Natural killer cell (primary cell): ENCODE measurements at regions not wholly inside any gene's neighbourhood (a gene's known extent, or its start where the extent isn't known, plus 50 kb on each side); places are given as distances from the start of the nearest gene placed in this dataset.
"Not testable (repeated sequence)": the region's sequence is repeated elsewhere in the genome, so short reads cannot be mapped to it uniquely, and the experiment has no call there.

Source experiments
- ATAC-seq, 3 donors: fragments of 150-1000 bp in 2 of 3; fragments of 200-7000 bp in 1 of 3; cut with Tn5 transposase; 1 replicate in 1 of 3; 2 replicates in 2 of 3; pipeline ENCODE4 v1.10.0; 2021; ENCODE audit warnings: mild to moderate bottlenecking in 2 of 3, moderate library complexity in 2 of 3
- DNase-seq, 2 donors: peaks; one replicate each; pipeline versions ENCODE4 v3.0.0 to v3.0.0-alpha.2; 2013 to 2021; ENCODE audit warnings: mixed read lengths in 1 of 2
- H3K27ac ChIP-seq: one replicate; pipeline ENCODE4 v1.5.1; 2013; ENCODE audit warnings: mild to moderate bottlenecking, low read length
- H3K27me3 ChIP-seq: one replicate; pipeline ENCODE4 v1.6.1; 2013; ENCODE audit warnings: low read length; ENCODE audit not compliant: control insufficient read depth, insufficient read depth
- H3K36me3 ChIP-seq: one replicate; pipeline ENCODE4 v1.6.1; 2013; ENCODE audit warnings: low read length; ENCODE audit not compliant: control insufficient read depth, insufficient read depth
- H3K4me1 ChIP-seq: one replicate; pipeline ENCODE4 v1.6.1; 2013; ENCODE audit warnings: low read length; ENCODE audit not compliant: control insufficient read depth, insufficient read depth
- H3K4me3 ChIP-seq: one replicate; pipeline ENCODE4 v1.5.1; 2013; ENCODE audit warnings: low read length
- H3K9me3 ChIP-seq: one replicate; pipeline ENCODE4 v1.6.1; 2013; ENCODE audit warnings: low read length; ENCODE audit not compliant: control insufficient read depth, insufficient read depth
- H3K27ac Mint-ChIP-seq, 2 donors: one replicate each; pipeline ENCODE4 v1.8.0; 2022; ENCODE audit warnings: mild to moderate bottlenecking in 2 of 2, mixed read lengths in 2 of 2, moderate library complexity in 1 of 2
- H3K27me3 Mint-ChIP-seq, 2 donors: one replicate each; pipeline ENCODE4 v1.8.0; 2022; ENCODE audit warnings: low read depth in 2 of 2, mixed read lengths in 2 of 2
- H3K36me3 Mint-ChIP-seq: one replicate; pipeline ENCODE4 v1.8.0; 2022; ENCODE audit warnings: mixed read lengths
- H3K4me1 Mint-ChIP-seq, 2 donors: one replicate each; pipeline ENCODE4 v1.8.0; 2022; ENCODE audit warnings: mixed read lengths in 2 of 2
- H3K4me3 Mint-ChIP-seq: one replicate; pipeline ENCODE4 v1.8.0; 2022; ENCODE audit warnings: mild to moderate bottlenecking, moderate library complexity, mixed read lengths
- H3K9me3 Mint-ChIP-seq, 2 donors: one replicate each; pipeline ENCODE4 v1.8.0; 2022; ENCODE audit warnings: mixed read lengths in 2 of 2
- CTCF ChIP-seq: fragments of 200-600 bp; IDR thresholded peaks from one replicate; pipeline ENCODE4 v1.8.0; 2022; ENCODE audit warnings: antibody characterized with exemption
- WGBS: methylation state at CpG from one replicate; pipeline ENCODE4 v1.1.7; 2013; ENCODE audit warnings: missing lambda C conversion rate; ENCODE audit not compliant: insufficient coverage; 5-methylcytosine and 5-hydroxymethylcytosine counted together
- intact Hi-C: fragments of 100-400 bp; cut with micrococcal nuclease; formaldehyde crosslinking; loops from one replicate; pipeline ENCODE4 v1.14.2; 2022

GRCh38 chr5:18003312-18003711, 369.1 kb downstream of the TAF11L14 start:
- Mint-ChIP-seq H3K27ac (no peak overlapping the region), H3K36me3 (no peaks in the 10 kb centered on the region), H3K4me1 (no peaks in the 10 kb centered on the region), H3K9me3 (peaks cover 7 to 25% of the 10 kb centered on the region in 2 donors), H3K4me3 (no peak overlapping the region), H3K27me3 (no peaks in the 10 kb centered on the region)
- no peaks in the 10 kb centered on the region for H3K9me3 ChIP-seq
- no peak for ATAC-seq
- H3K4me3 ChIP-seq, result no peak overlapping the region
- no peak overlapping the region for H3K27ac ChIP-seq
- H3K4me1 ChIP-seq, result no peaks in the 10 kb centered on the region
- TF ChIP-seq CTCF, result no peak
- DNase-seq, result no peak
- intact Hi-C loops, result no loop called here
- H3K36me3 ChIP-seq, result no peaks in the 10 kb centered on the region
- H3K27me3 ChIP-seq, result no peaks in the 10 kb centered on the region

DNA sequence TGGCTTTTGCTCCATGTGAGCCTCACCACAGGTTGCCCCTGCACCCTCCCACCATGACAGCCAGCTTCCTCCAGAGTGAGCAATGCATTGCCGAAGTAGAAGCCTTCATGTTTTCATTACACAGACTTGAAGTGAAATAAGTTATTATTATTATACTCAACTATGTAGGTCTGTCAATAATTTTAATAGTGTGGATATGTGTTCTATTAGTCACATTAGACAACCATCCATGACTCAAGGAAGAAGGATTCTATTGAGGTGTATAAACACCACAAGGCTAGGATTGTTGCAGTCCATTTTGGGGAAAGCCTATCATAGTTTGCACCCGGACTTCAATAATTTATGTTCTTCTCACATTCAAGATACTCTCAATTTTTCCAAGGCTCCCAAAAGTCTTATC, 369.5 kb downstream of the TAF11L14 start:
- TF ChIP-seq CTCF, result no peak
- Histone ChIP-seq H3K9me3 (no peaks in the 10 kb centered on the region), H3K4me1 (no peaks in the 10 kb centered on the region), H3K27ac (no peak overlapping the region), H3K4me3 (no peak overlapping the region), H3K27me3 (no peaks in the 10 kb centered on the region), H3K36me3 (no peaks in the 10 kb centered on the region)
- no peaks in the 10 kb centered on the region for H3K4me1 Mint-ChIP-seq
- ATAC-seq (no peak), DNase-seq (no peak)
- intact Hi-C loops, result no loop called here
- no peak overlapping the region for H3K4me3 Mint-ChIP-seq
- no peak overlapping the region for H3K27ac Mint-ChIP-seq
- H3K27me3 Mint-ChIP-seq, result no peaks in the 10 kb centered on the region
- WGBS, result 90% methylated on average over 1 of the region's 2 CpGs
- no peaks in the 10 kb centered on the region for H3K36me3 Mint-ChIP-seq
- H3K9me3 Mint-ChIP-seq, result peaks cover 7 to 24% of the 10 kb centered on the region in 2 donors

DNA sequence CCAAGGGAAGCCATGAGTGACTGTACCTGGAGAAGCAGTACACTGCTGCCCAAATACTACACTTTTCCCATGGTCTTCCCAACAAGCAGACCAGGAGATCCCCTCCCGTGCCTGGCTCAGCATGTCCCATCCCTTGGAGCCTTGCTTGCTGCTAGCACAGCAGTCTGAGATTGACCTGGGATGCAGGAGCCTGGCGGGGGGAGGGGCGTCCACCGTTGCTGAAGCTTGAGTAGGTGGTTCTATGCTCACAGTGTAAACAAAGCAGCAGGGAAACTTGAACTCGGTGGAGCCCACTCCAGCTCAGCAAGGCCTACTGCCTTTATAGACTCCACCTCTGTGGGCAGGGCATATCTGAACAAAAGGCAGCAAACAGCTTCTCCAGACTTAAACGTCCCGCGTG, 372.0 kb downstream of the TAF11L14 start:
- H3K4me1 Mint-ChIP-seq, ATAC-seq, H3K4me3 ChIP-seq, H3K9me3 ChIP-seq, H3K36me3 ChIP-seq, H3K27me3 ChIP-seq, H3K27ac Mint-ChIP-seq, DNase-seq, H3K4me3 Mint-ChIP-seq, H3K27me3 Mint-ChIP-seq, intact Hi-C loops, H3K4me1 ChIP-seq, H3K27ac ChIP-seq, H3K36me3 Mint-ChIP-seq: not testable (repeated sequence)
- 92% methylated on average over 8 of the region's 8 CpGs for WGBS
- H3K9me3 Mint-ChIP-seq, result peaks cover 7 to 26% of the 10 kb centered on the region in 2 donors

- Histone ChIP-seq H3K4me3 (no peak overlapping the region), H3K4me1 (no peaks in the 10 kb centered on the region), H3K9me3 (peaks cover 2% of the 10 kb centered on the region), H3K36me3 (no peaks in the 10 kb centered on the region), H3K27me3 (no peaks in the 10 kb centered on the region), H3K27ac (no peak overlapping the region)
- no peak overlapping the region for H3K4me3 Mint-ChIP-seq
- intact Hi-C loops, result no loop called here
- no peak overlapping the region for H3K27ac Mint-ChIP-seq
- ATAC-seq (no peak), DNase-seq (no peak)
- peaks cover 7 to 17% of the 10 kb centered on the region in 2 donors for H3K9me3 Mint-ChIP-seq
- no peaks in the 10 kb centered on the region for H3K36me3 Mint-ChIP-seq
- no peak for TF ChIP-seq CTCF
- H3K4me1 Mint-ChIP-seq, result no peaks in the 10 kb centered on the region
- no peaks in the 10 kb centered on the region for H3K27me3 Mint-ChIP-seq
Observed at GRCh38 chr5:18008940-18009339, 374.7 kb downstream of the TAF11L14 start.
